NT2/D1 (cell line): ENCODE measurements at regions not wholly inside any gene's neighbourhood (a gene's known extent, or its start where the extent isn't known, plus 50 kb on each side); places are given as distances from the start of the nearest gene placed in this dataset.

Source experiments
- DNase-seq: peaks from one replicate; pipeline ENCODE4 v3.0.0-alpha.2; 2011; ENCODE audit warnings: low read depth, low spot score
- H3K27me3 ChIP-seq: 2 replicates; pipeline ENCODE4 v1.6.0; 2011; ENCODE audit warnings: mild to moderate bottlenecking; ENCODE audit not compliant: insufficient read length, insufficient read depth
- H3K36me3 ChIP-seq: 2 replicates; pipeline ENCODE4 v1.6.1; 2011; ENCODE audit warnings: mild to moderate bottlenecking, low read length, mixed read lengths; ENCODE audit not compliant: insufficient read depth, insufficient read length
- H3K4me1 ChIP-seq: 2 replicates; pipeline ENCODE4 v1.5.1; 2011; ENCODE audit not compliant: insufficient read depth, insufficient read length
- H3K4me3 ChIP-seq: 2 replicates; pipeline ENCODE4 v1.5.1; 2011; ENCODE audit warnings: low read depth; ENCODE audit not compliant: insufficient read length
- H3K9ac ChIP-seq: 2 replicates; pipeline ENCODE4 v1.6.0; 2011; ENCODE audit warnings: low read depth; ENCODE audit not compliant: insufficient read length
- H3K9me3 ChIP-seq: 2 replicates; pipeline ENCODE4 v1.5.1; 2011; ENCODE audit warnings: mild to moderate bottlenecking, low read length; ENCODE audit not compliant: insufficient read depth
- SUZ12 ChIP-seq: IDR thresholded peaks from 2 replicates; pipeline ENCODE4 v1.6.1; 2011; ENCODE audit not compliant: insufficient read length, insufficient read depth; ENCODE audit errors: extremely low read depth
- YY1 ChIP-seq: IDR thresholded peaks from 2 replicates; pipeline ENCODE4 v1.6.1; 2011; ENCODE audit not compliant: insufficient read length, insufficient read depth
- ZNF274 ChIP-seq: IDR thresholded peaks from 2 replicates; pipeline ENCODE4 v1.6.1; 2011; ENCODE audit warnings: mild to moderate bottlenecking, low read depth, low read length

DNA sequence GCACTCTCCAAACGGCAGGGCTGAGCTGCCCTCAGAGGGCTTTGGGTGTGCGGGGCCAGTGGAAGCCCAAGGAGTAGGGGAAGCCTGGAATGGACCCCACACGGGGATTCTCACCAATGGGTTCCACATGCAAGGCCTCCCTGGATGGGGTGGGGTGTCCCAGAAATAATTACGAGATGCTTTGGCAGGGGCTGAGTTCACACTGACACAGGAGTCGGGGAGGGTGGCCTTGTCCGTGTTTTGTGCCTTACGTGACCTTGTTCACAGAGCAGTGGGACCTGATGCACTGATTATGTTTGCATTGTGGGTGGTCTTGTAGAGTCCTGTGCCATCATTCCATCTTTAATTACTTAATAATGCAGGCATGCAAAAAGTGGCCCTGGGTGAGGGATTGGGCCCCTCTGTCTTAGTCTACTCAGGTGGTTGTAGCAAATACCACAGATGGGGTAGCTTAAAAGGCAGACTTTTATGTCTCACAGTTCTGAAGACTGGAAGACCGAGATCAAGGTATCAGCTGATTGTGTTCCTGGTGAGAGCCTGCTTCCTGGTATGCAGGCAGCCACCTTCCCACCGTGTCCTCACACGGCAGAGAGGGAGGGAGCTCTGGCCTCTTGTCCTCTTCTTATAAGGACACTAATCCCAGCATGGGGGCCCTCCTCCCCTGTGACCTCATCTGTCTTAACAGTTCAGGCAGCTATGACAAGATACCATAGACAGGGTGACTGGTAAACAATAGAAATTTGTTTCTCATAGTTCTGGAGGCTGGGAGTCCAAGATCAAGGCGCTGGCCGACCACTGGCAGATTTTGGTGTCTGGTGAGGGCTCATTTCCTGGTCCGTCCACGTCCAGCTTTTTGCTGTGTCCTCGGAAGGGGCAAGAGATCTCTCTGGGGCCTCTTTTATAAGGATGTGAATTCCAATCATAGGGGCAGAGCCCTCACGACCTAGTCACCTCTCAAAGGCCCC, 239.4 kb downstream of the IRF8 start:
- TF ChIP-seq ZNF274 (no peak), YY1 (no peak), SUZ12 (no peak)
- no peaks in the 10 kb centered on the region for H3K36me3 ChIP-seq
- H3K4me1 ChIP-seq, result peaks cover 3% of the 10 kb centered on the region
- H3K9me3 ChIP-seq, result no peaks in the 10 kb centered on the region
- H3K4me3 ChIP-seq, result no peak overlapping the region
- H3K27me3 ChIP-seq, result peaks cover 12% of the 10 kb centered on the region
- DNase-seq, result peak; percentile 13
- H3K9ac ChIP-seq, result no peak overlapping the region

DNA sequence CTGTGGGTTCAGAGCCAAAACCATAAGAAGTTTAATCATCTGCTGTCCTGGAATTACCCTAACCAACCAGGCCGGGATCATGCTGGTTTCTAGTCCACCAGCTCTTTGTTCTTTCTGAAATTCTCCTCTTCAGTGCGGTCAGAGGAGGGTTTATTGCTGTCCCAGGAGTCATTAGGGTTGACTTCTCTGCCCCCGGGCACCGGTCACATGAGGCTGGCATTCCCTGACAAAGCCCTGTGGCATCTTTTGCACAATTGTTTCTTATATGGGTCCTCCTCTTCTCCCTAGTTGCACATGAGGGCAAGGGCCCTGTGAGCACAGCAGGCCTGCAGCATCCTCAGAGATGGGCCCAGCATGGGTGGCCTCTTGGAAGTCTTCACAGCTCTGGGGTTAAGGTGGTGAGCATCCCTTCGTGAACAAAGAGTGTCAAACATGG, 243.9 kb downstream of the IRF8 start:
- H3K9me3 ChIP-seq, result no peaks in the 10 kb centered on the region
- no peak overlapping the region for H3K9ac ChIP-seq
- no peak for DNase-seq
- no peaks in the 10 kb centered on the region for H3K36me3 ChIP-seq
- no peaks in the 10 kb centered on the region for H3K4me1 ChIP-seq
- peaks cover 6% of the 10 kb centered on the region for H3K27me3 ChIP-seq
- no peak overlapping the region for H3K4me3 ChIP-seq
- no peak for TF ChIP-seq YY1
- TF ChIP-seq ZNF274, result no peak
- no peak for TF ChIP-seq SUZ12

DNA sequence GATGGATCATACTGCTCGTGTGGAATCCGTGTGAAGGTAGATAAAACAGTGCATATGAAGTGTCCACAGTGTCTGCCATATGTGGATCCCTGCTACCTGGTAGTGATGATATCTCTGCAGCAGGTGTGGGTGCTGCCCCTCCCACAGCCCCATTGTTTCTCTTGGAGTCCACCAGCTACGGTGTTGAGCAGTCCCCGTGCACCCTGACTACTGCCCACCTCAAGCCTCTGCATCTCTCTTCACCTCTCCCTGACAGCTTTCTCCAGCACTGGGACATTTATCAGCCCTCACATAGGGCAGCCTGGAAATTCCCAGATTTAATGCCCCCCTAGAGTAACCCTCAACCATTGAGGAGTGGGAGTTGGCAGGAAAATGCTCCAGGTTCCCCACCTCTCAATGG, 244.7 kb downstream of the IRF8 start:
- DNase-seq, result no peak
- H3K27me3 ChIP-seq, result peaks cover 6% of the 10 kb centered on the region
- H3K4me1 ChIP-seq, result no peaks in the 10 kb centered on the region
- no peaks in the 10 kb centered on the region for H3K9me3 ChIP-seq
- H3K36me3 ChIP-seq, result no peaks in the 10 kb centered on the region
- TF ChIP-seq SUZ12 (no peak), ZNF274 (no peak), YY1 (no peak)
- no peak overlapping the region for H3K4me3 ChIP-seq
- no peak overlapping the region for H3K9ac ChIP-seq

DNA sequence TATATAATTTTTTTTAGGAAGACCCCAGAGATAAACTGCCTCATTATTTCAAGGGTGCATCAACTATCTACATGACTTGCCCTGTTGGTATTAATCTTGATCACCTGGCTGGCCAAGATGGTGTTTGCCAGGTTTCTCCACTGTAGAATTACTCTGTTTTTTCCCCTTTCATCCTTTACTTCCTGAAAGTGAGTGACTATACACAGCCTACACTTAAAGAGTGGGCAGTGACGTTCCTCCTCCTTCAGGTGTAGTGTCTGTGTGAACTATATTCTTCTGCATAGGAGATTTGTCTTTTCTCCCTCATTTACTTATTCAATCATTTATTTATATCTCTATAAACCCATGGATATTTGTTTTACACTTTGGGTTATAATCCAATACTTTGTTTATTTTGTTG, 246.7 kb downstream of the IRF8 start:
- Histone ChIP-seq H3K4me3 (no peak overlapping the region), H3K9me3 (no peaks in the 10 kb centered on the region), H3K27me3 (peaks cover 6% of the 10 kb centered on the region), H3K4me1 (no peaks in the 10 kb centered on the region), H3K36me3 (no peaks in the 10 kb centered on the region), H3K9ac (no peak overlapping the region)
- DNase-seq, result no peak
- no peak for TF ChIP-seq ZNF274
- no peak for TF ChIP-seq YY1
- no peak for TF ChIP-seq SUZ12

- Histone ChIP-seq H3K36me3 (no peaks in the 10 kb centered on the region), H3K9ac (no peak overlapping the region), H3K27me3 (no peaks in the 10 kb centered on the region), H3K4me3 (no peak overlapping the region), H3K9me3 (no peaks in the 10 kb centered on the region), H3K4me1 (no peaks in the 10 kb centered on the region)
- DNase-seq, result no peak
- TF ChIP-seq ZNF274 (no peak), YY1 (no peak), SUZ12 (no peak)
Observed at GRCh38 chr16:86150641-86151238, 251.8 kb downstream of the IRF8 start.

- Histone ChIP-seq H3K9me3 (no peaks in the 10 kb centered on the region), H3K27me3 (no peaks in the 10 kb centered on the region)
- TF ChIP-seq ZNF274 (no peak), SUZ12 (no peak), YY1 (no peak)
Observed at GRCh38 chr16:86151239-86151851, 252.4 kb downstream of the IRF8 start.

GRCh38 chr16:86156155-86156554, 257.2 kb downstream of the IRF8 start:
- no peak for DNase-seq
- no peak for TF ChIP-seq YY1
- H3K27me3 ChIP-seq, result no peaks in the 10 kb centered on the region
- no peaks in the 10 kb centered on the region for H3K9me3 ChIP-seq
- no peaks in the 10 kb centered on the region for H3K36me3 ChIP-seq
- no peaks in the 10 kb centered on the region for H3K4me1 ChIP-seq
- H3K9ac ChIP-seq, result no peak overlapping the region
- H3K4me3 ChIP-seq, result no peak overlapping the region

More at GRCh38 chr16:86151239-86151851, 252.4 kb downstream of the IRF8 start:
- Histone ChIP-seq H3K4me1 (no peaks in the 10 kb centered on the region), H3K4me3 (no peak overlapping the region), H3K36me3 (no peaks in the 10 kb centered on the region), H3K9ac (no peak overlapping the region)
- no peak for DNase-seq
